ENCODE measurements at regions not wholly inside any gene's neighbourhood (a gene's known extent, or its start where the extent isn't known, plus 50 kb on each side); places are given as distances from the start of the nearest gene placed in this dataset.
A peak's percentile ranks its signal among the peaks of the same experiment; 100 is the strongest.

DNA sequence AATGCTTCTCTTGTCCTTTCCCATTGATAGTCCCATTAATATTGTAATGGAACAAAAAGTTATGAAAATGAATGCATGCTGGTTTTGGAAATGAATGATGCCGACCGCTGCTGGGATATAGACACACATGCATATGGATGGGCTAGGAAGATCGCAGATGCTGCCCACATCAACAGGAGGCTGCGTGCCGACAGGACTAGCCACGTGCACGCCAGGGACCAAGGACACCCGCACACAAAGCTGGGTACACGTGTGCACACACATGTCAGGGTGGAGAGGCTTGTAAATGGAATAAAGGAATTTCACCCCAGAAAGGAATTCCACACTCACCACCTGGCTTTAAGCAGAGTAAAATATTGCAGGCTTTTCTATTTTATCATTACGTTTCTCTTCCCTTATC, 153.8 kb upstream of the VASH1 start:
- no peak for DNase-seq

DNA sequence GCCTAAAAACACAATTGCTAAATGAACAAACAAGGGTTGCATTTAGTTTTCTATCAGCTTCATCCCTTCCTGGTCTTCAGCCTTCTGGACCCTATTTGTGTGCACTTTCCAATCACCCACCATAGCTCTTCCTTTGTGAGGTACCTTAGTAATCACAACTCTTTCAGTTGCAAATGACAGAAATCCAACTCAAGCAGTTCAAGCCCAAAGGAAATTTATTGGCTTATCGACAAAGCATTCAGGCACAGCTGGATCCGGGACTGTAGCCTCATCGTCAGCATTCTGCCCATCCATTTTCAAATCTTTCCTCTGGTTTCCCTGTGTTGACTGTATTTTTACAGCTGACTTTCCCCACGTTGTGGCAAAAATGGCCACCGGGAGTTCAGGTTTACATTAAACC, 148.6 kb upstream of the VASH1 start:
- no peak for DNase-seq

DNA sequence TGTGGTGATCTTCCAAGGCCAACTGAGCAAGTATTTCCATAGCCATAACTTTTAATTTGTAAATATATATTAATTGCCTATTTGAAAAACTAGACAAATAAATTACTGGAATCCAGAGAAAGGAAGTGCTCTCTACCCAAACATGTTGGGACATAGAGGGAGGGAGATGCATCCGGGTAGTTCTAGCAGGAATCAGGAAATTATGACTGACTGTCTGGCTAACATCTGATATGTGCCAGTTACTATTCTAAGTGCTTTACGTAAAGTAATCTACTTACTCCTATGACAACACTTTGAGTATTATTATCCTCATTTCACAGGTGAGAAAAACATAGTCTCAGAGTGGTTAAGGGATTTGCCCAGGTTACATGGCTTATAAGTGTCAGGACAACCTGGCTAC, 147.7 kb upstream of the VASH1 start:
- DNase-seq = no peak

DNA sequence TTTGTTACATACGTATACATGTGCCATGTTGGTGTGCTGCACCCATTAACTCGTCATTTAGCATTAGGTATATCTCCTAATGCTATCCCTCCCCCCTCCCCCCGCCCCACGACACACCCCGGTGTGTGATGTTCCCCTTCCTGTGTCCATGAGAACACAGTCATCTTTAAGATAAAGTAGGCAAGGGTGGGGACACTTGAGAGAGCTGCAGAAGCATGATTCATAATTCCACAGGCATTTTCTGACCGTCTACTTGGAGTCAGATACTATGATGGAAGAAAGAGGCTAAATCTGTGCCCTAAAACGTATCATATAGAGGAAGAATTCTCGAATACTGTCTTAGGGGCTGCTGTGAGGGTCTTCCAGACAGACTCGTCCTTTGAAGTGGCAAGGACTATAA, 145.9 kb upstream of the VASH1 start:
- no peak for DNase-seq

DNA sequence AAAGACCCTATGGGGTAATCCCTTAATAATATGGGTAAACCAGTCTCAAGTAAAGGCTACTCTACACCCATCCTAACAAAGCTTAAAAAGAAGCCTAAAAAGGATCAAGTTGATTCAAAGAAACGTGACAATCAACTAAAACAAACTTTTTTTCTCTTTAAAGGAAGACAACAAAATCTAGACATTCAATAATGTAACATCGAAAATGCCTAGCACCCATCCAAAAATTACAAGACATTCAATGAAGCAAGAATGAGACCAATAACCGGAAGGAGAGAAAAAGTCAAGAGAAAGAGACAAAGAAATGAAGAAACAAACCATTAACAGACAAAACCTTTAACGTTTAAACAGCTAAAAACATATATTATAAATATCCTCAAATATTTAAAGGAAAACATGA, 143.8 kb upstream of the VASH1 start:
- no peak for DNase-seq

DNA sequence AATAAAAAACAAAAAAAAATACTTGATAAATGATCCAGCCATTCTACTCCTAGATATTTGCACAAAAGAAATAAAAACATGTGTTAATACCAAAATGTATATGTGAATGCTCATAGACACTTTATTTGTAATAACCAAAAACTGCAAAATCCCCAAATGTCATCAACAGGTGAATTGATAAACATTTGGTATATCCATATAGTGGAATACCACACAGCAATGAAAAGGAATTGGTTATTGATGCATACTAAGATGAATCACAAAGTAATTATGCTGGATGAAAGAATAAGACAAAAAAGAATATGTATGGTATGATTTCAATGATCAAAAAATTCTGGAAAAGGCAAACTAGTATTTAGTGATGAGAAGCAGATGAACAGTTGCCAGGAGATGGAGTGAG, 124.7 kb upstream of the VASH1 start:
- no peak for DNase-seq

DNA sequence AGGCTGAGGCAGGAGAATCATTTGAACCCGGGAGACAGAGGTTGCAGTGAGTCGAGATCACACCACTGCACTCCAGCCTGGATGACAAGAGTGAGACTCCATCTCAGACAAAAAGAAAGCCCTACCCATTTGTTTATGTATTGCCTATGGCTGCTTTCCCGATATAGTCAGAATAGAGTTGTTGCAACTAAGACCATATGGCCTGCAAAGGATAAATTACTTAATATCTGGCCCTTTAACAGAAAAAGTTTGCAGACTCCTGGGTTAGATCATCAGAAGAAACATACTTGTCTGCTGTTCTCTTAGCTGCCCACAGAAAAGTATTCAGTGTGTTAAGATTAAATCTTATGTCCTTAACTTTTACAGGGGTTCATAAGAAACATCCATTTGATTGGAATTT, 122.4 kb upstream of the VASH1 start:
- no peak for DNase-seq

DNA sequence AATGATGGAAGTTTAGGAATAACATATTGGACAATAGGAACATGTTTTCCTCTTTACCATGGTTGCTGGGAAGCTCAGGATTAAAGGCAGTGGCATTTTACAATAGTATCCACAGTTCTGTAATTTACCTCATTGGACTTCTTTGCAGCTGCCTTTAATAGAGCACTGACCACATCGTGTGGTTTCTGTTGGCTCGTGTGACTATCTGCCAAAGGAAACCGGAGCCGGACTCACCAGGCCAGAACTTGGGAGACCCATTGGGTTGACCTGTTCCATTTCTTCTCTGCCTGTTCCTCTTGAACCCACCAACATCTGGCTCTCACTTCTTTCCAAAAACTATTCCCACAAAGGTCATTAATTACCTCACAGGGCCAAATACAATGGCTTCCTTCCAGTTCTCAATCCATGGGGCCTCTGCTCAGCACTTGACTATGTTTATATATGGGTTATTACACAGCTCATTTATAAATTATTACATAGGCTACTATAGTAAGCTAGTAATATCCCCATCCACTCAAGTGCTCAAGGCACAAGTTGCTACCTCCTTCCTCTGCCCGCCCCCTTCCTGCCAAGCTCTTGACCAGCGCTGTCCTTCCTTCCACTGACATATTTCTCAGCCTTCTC, 121.5 kb upstream of the VASH1 start:
- no peak for DNase-seq

DNA sequence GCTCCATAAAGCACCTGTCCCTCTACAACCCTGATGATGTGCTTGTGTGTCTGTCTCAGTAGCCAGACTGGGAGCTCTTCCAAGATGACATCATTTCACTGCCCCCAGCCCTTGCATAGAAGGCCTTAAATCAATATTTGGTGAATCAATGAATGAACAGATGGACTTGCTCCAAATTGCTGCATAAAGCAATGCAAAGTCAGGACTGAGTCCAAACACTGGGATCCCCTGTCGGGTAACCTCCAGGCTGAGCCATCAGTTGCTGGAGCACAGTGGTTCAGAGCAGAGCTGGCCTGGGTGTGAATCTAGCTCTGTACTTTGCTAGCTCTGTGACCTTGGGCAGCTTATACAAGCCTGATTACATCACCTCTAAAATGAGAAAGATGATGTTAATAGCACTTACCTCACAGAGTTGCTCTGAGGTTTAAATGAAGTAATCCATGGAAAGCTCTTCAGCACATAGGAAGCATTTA, 120.3 kb upstream of the VASH1 start:
- no peak for DNase-seq

DNA sequence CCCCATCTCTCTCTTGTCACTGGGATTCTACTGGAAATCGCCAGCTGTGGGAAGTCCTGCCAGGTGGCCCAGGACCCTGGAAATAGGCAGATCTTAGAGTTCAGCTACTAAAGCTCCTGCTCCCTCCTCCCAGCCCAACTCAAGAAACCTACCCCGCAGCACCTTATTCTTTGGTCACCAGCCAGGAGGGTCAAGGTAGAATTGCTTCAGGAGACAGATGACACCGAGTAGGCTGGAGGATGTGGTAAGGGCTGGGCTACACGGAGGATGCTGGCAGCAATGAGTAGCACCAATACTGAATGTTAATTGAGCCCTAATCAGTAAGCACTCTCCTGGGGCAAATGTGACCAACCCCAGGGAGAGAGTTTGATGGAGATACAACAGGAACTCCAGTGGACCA, 119.7 kb upstream of the VASH1 start:
- DNase-seq = no peak

DNA sequence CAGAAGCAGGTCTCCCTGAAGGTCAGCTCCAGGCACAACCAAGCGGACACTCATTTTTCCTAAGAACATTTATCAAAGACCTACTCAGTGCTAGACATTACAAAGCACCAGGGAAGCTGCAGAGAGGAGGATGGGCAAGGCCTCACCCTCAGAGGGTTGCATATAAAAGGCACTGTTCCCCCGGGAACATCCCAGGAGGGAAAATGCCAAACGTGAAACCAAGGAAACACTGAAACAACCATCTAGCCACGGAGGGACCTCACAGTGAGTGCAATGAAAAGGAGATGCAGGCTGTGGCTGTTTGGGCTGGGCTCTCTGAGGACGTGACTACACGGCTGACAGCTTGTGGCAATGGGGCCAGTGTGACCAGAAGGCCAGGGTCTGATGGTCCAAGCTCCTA, 117.4 kb upstream of the VASH1 start:
- DNase-seq = no peak

DNA sequence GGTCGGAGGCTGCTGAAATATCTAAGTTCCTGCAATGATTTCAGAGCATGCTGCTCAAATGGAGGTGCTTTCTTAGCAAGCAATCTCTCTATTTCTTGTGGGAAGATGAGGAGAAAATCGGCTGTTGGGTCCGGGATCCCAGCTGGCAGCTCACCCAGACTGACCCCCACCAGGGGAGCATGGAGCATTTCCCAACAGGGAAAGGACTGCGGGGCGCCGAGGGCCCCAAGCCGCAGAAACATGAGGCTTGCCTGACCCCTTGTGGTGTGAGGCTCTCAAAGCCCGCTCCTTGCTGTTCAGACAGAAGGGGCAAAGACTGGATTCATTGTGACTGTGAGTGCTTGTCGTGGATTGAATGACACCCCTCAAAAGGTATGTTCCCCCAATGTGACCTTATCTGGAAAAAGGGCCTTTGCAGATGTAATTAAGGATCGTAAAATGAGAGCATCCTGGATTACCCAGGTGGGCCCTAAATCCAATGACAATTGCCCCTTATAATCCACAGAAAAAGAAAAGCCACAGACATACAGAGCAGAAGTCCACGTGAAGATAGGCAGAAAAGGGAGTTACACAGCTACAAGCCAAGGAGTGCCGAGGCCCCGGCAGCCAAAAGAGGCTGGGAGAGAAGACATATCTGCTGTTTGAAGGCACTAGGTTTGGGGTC, 116.3 kb upstream of the VASH1 start:
- no peak for DNase-seq

DNA sequence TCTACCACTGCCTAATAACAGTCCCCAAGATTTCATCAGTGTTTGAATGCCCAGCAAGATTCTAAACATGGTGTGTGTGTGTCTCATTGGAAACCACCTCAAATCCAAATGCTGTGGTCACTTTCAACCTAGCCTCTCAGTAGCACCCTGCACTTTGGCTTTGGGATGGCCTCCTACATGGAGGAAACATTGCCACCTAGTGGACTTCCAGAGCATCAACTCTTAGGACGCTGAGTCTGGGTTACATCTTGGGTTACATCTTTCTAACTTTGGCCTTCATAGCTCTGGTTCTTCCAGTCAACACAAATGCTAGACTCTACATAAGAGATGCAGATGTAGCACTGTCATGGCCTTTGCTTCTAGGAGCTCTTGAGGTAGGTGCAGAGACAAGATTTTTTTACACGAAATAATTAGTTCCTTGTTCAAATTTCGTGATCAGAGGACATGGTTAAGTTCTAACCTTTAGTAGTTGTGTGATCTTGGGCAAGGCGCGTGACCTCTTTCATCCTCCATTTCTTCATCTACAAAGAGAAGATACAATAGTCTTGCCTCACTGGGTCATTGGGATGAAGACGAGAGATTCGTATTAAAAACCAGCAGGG, 113.5 kb upstream of the VASH1 start:
- DNase-seq = peak; percentile 30

DNA sequence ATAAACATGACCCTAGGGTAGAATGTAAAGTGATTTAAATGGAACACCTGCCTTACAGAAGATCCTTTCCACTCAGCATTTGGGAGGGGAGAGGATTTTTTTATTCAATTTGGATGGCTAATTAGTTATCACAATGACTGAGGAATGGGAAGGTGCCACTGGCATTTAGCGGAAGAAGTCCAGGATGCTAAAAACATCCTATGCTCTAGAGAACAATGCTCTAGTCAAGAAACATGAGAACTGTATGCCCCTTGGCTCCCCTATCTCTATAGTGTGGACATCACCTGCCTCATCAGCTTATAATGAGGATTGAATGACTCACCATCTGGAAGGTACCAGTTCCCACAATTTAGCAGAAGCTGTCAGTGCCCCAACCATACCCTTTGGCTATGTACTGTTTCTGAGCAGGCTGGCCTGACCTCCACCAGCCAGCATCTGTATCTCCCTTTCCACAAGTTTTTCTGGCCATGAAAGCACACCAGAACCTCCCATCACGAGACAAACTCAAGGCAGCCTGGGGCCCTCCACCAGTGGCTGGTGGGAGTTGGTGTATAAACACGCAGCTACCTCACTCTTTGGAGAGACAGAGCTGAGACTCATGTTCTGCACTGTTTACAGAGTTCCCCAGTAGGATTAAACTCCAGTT, 109.7 kb upstream of the VASH1 start:
- DNase-seq = no peak

DNA sequence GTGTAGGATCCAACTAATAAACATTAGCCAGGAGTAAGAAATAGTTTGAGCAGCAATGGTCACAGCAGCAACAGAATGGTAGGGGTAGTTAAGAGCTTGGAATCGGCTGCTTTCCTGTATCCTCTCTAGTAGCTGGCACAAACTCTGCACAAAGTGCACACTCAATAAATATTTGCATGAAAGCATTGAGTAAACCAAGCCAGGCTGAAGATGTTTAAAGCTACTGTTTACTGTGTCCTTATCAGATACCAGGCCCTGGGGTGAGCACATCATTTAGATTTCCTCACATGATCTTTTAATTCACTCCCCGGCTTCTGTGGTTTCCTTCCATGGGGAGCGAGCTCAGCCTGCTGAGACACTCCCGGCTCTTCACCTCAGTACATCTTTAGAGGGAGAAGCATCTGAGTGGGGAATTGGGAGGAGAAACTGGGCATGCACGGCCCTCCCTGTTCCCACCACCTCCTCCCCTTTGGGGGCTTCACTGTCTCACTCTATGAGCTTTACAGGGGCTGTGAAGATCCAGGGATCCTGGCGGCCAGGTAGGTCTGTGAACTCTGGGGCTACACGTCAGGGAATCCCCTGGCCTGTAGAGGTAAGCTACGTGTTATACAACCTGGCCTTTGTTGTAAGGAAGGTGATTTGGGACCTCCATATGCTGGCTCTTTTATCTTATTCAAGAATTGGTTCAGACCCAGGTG, 107.2 kb upstream of the VASH1 start:
- DNase-seq = peak; percentile 91

DNA sequence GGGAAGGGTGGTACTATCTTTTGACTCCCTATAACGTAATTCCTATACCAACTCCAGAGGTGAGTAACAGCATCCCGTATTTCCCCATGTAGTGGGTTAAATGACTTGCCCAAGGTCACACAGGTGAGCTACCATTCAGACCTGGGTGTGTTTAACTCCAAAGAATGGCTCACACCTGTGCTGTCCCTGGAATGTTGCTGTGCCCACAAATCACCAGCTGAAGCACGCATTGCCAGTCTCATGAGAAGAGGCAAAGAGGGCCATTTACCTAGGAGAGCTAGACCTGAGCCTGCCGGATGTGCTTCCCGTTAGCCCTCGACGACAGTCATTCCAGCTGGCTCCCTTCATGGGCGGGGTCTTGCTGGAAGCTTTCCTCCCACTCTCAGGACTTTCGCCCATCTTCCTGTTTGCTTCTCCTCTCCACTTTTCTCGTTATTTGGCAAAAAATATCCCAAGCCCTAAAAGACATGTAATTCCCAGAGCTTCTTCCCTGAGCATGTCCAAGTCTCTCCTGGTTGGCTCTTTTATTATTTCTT, 106.6 kb upstream of the VASH1 start:
- DNase-seq = no peak

DNA sequence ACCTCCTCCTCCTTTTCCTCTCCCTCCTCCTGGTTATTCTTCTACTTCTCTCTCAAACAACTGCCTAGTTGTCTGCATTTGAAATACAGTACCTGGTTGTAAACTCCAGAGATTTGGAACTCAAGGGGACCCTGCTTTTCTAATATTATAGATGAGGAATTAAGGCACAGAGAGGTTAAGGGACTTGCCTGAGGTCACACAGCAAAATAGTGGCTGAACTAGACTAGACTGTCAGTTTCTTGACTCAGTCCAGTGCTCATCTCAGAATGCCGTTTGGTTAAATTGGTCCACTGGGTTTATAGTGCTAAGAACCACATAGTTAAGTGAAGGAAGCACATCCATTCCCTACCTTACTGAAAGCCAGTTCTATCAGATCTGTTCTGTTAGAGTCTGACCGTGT, 105.9 kb upstream of the VASH1 start:
- no peak for DNase-seq

DNA sequence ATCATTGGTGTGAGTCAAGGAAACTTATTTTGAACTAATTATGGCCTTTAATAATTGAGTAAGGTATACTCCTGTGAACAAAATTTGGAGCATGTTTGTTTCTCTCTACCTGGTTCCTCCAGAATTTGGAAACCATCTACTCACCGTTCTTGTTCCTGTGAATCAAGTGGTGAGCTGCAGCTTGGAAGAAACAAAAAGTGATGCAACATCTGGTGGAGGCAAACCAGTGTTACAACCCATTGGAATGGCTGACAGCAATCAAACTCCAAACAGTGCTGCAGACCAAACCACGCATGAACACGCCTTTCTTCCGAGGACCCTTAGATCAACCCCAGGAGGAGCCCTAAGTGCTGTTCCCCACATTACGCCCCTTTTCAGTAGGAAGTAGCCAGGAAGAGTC, 104.7 kb upstream of the VASH1 start:
- DNase-seq = no peak

DNA sequence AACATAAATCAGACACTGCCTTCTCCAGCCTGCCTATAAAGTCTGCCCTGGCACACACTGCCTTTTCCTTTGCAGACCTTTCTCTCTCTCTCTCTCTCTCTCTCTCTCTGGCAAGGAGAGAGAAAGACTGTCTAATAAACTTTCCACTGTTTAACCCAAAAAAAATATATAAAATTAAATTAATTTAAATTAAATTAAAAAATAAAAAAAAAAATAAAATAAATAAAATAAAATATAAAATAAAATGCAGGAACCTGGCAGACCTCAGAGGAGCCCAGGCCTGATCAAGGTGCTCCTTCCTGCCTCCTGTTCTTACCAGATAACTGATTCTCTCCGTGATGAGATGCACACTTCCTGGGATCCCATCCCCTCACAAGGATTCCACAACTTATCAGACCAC, 103.9 kb upstream of the VASH1 start:
- no peak for DNase-seq

DNA sequence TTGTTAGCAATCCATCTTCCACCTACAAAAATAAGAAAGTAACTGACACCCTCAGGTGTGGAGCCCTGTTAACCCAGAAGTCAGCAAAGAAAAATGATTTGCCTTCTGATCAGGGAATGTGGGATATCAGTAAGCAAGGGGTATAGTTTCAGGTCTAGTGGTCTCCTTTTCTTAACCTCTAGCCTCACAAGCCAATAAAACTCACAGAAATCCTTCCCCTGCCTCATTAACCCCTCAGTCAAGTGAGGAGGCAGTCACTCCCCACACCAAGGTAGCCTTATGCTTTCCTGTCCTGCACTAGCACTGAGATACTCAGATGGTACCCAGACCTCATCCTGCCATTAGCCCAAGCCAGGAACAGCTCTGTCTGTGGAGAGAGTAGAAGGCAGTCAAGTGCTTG, 103.4 kb upstream of the VASH1 start:
- DNase-seq = no peak

DNA sequence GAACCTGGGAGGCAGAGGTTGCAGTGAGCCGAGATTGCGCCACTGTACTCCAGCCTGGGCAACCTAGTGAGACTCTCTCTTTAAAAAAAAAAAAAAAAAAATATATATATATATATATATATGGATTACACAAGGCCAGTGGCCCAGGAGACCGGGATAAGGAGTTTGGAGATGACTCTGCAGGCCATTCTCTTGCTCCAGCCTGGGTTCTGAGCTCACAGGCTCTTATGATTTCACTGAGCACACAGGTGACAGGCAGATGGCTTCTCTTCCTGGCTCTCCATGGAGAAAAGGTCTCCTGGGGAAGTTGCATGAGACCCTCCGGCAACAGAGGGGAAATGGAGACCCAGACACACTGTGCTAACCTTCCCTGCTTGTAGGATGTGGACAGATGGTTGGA, 98.7 kb upstream of the VASH1 start:
- DNase-seq = no peak

DNA sequence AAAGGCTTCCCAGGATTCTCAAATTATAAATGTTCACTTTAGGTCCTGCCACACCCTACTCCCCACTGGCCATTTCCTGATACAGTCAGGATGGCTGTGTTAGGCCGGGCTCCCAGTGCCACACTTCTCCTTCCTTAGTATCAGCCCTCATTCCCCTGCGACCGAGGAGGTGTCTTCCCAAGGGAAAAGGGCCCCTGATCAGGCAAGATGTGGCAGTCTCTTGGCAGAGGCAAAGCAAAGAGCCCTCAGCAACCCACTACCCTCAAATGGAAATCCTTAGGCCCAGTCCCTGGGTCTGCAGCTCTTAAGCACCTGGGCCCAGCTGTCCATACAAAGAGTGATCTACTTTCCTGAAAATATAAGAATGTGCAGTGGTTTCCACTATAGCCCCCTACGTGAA, 96.5 kb upstream of the VASH1 start:
- DNase-seq = no peak

DNA sequence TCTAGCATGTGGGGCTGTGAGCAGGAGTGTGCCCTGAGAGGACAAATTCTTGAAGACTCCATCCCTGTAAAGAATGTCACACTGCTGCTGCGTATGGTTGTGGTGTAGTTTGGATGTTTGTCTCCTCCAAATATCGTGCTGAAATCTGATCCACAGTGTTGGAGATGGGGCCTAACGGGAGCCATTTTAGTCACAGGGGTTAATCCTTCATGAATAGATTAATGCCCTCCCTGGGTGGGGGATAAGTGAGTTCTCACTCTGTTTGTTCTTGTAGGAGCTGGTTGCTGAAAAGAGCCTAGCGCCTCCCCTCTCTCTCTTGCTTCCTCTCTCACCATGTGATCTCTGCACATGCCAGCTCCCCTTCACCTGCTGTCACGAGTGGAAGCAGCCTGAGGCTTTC, 94.5 kb upstream of the VASH1 start:
- no peak for DNase-seq
